HCT116 (cell line): ENCODE measurements at regions not wholly inside any gene's neighbourhood (a gene's known extent, or its start where the extent isn't known, plus 50 kb on each side); places are given as distances from the start of the nearest gene placed in this dataset.

Experiments used
- ATAC-seq: fragments of 200-7000 bp; cut with Tn5 transposase; 2 replicates; pipeline ENCODE4 v1.9.1; 2020; ENCODE audit warnings: mild to moderate bottlenecking, moderate library complexity
- BruUV-seq: library from RNA; stranded (reverse); fragments of 400-500 nt; replicated peaks from 2 replicates; lab custom pipeline; 2021; lab: Mats Ljungman, UMichigan
- CTCF ChIA-PET: fragments of 300-600 bp; sonication (Branson Sonifier 250); formaldehyde crosslinking; loops from one replicate; lab custom pipeline; 2021; ENCODE audit warnings: antibody characterized with exemption; lab: Charles Lee
- POLR2A ChIA-PET: fragments of 300-600, 350-600 bp; sonication (Branson Sonifier 250); formaldehyde crosslinking; loops from one replicate; lab custom pipeline; 2021; ENCODE audit warnings: antibody characterized with exemption; lab: Charles Lee
- RAD21 ChIA-PET, 2 experiments: fragments of 300-600 bp; sonication (Branson Sonifier 250); formaldehyde crosslinking; loops; one replicate each; lab custom pipeline; 2023; ENCODE audit warnings: low total read pairs in 2 of 2; ENCODE audit not compliant: uncharacterized antibody in 2 of 2, unreplicated experiment in 2 of 2, low non-redundant PET in 1 of 2; lab: Charles Lee
- DNase-seq: peaks from one replicate; pipeline ENCODE4 v3.0.0-alpha.2; 2010; ENCODE audit warnings: low read depth, low spot score
- H2AFZ ChIP-seq: fragments of 200-600 bp; shearing (Covaris generic), sonication (generic); 2 replicates; pipeline ENCODE4 v1.6.1; 2017; ENCODE audit warnings: low read depth, mixed run types, mixed read lengths, antibody characterized with exemption, low read length; ENCODE audit not compliant: poor library complexity, severe bottlenecking
- H3K27ac ChIP-seq: 2 replicates; pipeline ENCODE4 v1.5.1; 2012; ENCODE audit warnings: low read depth, low read length
- H3K27me3 ChIP-seq: fragments of 200-600 bp; sonication (generic); 2 replicates; pipeline ENCODE4 v1.6.1; 2016; ENCODE audit warnings: mixed run types, low read length, mixed read lengths; ENCODE audit not compliant: insufficient read depth
- H3K36me3 ChIP-seq, 2 experiments: fragments of 200-500 bp in 1 of 2; fragments of 200-600 bp in 1 of 2; sonication (Bioruptor generic) in 1 of 2; sonication (generic) in 1 of 2; 2 replicates each; pipeline versions ENCODE4 v1.5.1 to v1.6.1; 2014 to 2016; ENCODE audit warnings: low read length in 2 of 2, inconsistent platforms in 1 of 2, mixed read lengths in 1 of 2, mixed run types in 1 of 2; ENCODE audit not compliant: insufficient read depth in 2 of 2, control insufficient read depth in 1 of 2
- H3K4me1 ChIP-seq, 2 experiments: fragments of 200-600 bp in 1 of 2; sonication (generic) in 1 of 2; 2 replicates each; pipeline versions ENCODE4 v1.5.1 to v1.6.1; 2012 to 2017; ENCODE audit warnings: low read length in 2 of 2, inconsistent platforms in 1 of 2, mild to moderate bottlenecking in 1 of 2, mixed read lengths in 1 of 2, mixed run types in 1 of 2, moderate library complexity in 1 of 2; ENCODE audit not compliant: insufficient read depth in 2 of 2, control insufficient read depth in 1 of 2
- H3K4me2 ChIP-seq: fragments of 200-600 bp; sonication (generic); 2 replicates; pipeline ENCODE4 v1.6.1; 2017; ENCODE audit warnings: mixed run types, low read length, mixed read lengths
- H3K4me3 ChIP-seq, 2 experiments: fragments of 200-600 bp in 1 of 2; sonication (generic) in 1 of 2; replicated peaks in 1 of 2; 2 replicates each; pipeline ENCODE4 v1.5.1; 2011 to 2016; ENCODE audit warnings: low read length in 2 of 2, control low read depth in 1 of 2, low read depth in 1 of 2, mild to moderate bottlenecking in 1 of 2, mixed read lengths in 1 of 2, mixed run types in 1 of 2
- H3K79me2 ChIP-seq: fragments of 200-600 bp; sonication (generic); 2 replicates; pipeline ENCODE4 v1.6.1; 2017; ENCODE audit warnings: mild to moderate bottlenecking, mixed run types, low read length, moderate library complexity, mixed read lengths; ENCODE audit not compliant: insufficient read depth
- H3K9ac ChIP-seq: fragments of 200-600 bp; sonication (generic); 2 replicates; pipeline ENCODE4 v1.6.1; 2016; ENCODE audit warnings: low read length, mixed read lengths
- H3K9me2 ChIP-seq: fragments of 200-600 bp; sonication (generic), shearing (Covaris generic); 2 replicates; pipeline ENCODE4 v1.6.1; 2017; ENCODE audit warnings: mixed run types, mild to moderate bottlenecking, moderate library complexity; ENCODE audit not compliant: insufficient read depth
- H3K9me3 ChIP-seq, 2 experiments: fragments of 200-500 bp in 1 of 2; fragments of 200-600 bp in 1 of 2; sonication (Bioruptor generic) in 1 of 2; sonication (generic) in 1 of 2; 2 replicates each; pipeline ENCODE4 v1.6.1; 2014 to 2017; ENCODE audit warnings: low read length in 2 of 2, mixed read lengths in 2 of 2, inconsistent platforms in 1 of 2, low read depth in 1 of 2, mild to moderate bottlenecking in 1 of 2, mixed run types in 1 of 2, moderate library complexity in 1 of 2; ENCODE audit not compliant: control insufficient read depth in 1 of 2, insufficient read depth in 1 of 2
- H4K20me1 ChIP-seq: fragments of 200-600 bp; sonication (generic), shearing (Covaris generic); 2 replicates; pipeline ENCODE4 v1.6.1; 2017; ENCODE audit warnings: mixed run types, mild to moderate bottlenecking, moderate library complexity; ENCODE audit not compliant: insufficient read depth
- CBX3 ChIP-seq: IDR thresholded peaks from 2 replicates; pipeline ENCODE4 v1.6.1; 2012; ENCODE audit warnings: low read depth
- EZH2phosphoT487 ChIP-seq: fragments of 200-600 bp; IDR thresholded peaks from 2 replicates; pipeline ENCODE4 v1.6.1; 2018; ENCODE audit warnings: antibody characterized with exemption, borderline replicate concordance
- JUND ChIP-seq: IDR thresholded peaks from 2 replicates; pipeline ENCODE4 v1.6.1; 2012
- REST ChIP-seq: IDR thresholded peaks from 2 replicates; pipeline ENCODE4 v1.6.1; 2012; ENCODE audit warnings: low read depth
- SIN3A ChIP-seq: IDR thresholded peaks from 2 replicates; pipeline ENCODE4 v1.6.1; 2012; ENCODE audit warnings: low read depth
- SRF ChIP-seq: IDR thresholded peaks from 2 replicates; pipeline ENCODE4 v1.6.1; 2012; ENCODE audit warnings: low read depth
- YY1 ChIP-seq: IDR thresholded peaks from 2 replicates; pipeline ENCODE4 v1.6.1; 2011; ENCODE audit warnings: low read length, low read depth, moderate library complexity, mild to moderate bottlenecking; ENCODE audit not compliant: insufficient replicate concordance; ENCODE audit errors: extremely low read depth
- ZBTB33 ChIP-seq: IDR thresholded peaks from 2 replicates; pipeline ENCODE4 v1.6.1; 2011; ENCODE audit warnings: mild to moderate bottlenecking, low read length, moderate library complexity; ENCODE audit not compliant: insufficient replicate concordance; ENCODE audit errors: extremely low read depth
- ZNF274 ChIP-seq: fragments of 200-500 bp; sonication (Bioruptor generic); IDR thresholded peaks from 2 replicates; pipeline ENCODE4 v1.6.1; 2014; ENCODE audit warnings: mild to moderate bottlenecking, low read depth, low read length, inconsistent platforms
- intact Hi-C: fragments of 100-400 bp; cut with micrococcal nuclease; formaldehyde crosslinking; loops from 2 replicates; pipeline ENCODE4 v1.10.0; 2022
- TF ChIP-seq, protein P1 (sequence below): IDR thresholded peaks from 2 replicates; pipeline ENCODE4 v1.6.1; 2012

GRCh38 chr20:55461519-55461918 is 543.8 kb downstream of the CBLN4 start:
- no peaks in the 10 kb centered on the region for H3K9me2 ChIP-seq
- no peak overlapping the region for H3K27ac ChIP-seq
- no peaks in the 10 kb centered on the region for H4K20me1 ChIP-seq
- TF ChIP-seq EZH2phosphoT487 (no peak), SIN3A (no peak), JUND (no peak), CBX3 (no peak), SRF (no peak), ZNF274 (no peak), REST (no peak), ZBTB33 (no peak), YY1 (no peak)
- TF ChIP-seq, protein P1, sequence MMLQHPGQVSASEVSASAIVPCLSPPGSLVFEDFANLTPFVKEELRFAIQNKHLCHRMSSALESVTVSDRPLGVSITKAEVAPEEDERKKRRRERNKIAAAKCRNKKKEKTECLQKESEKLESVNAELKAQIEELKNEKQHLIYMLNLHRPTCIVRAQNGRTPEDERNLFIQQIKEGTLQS = no peak
- POLR2A ChIA-PET = no interaction called here
- H3K27me3 ChIP-seq = no peaks in the 10 kb centered on the region
- H3K9ac ChIP-seq = no peak overlapping the region
- no peak overlapping the region for H3K4me3 ChIP-seq
- CTCF ChIA-PET = no interaction called here
- no peaks in the 10 kb centered on the region for H3K79me2 ChIP-seq
- RAD21 ChIA-PET = no interaction called here
- H3K36me3 ChIP-seq = no peaks in the 10 kb centered on the region
- H3K4me1 ChIP-seq = no peaks in the 10 kb centered on the region
- H2AFZ ChIP-seq = no peak overlapping the region
- DNase-seq = no peak
- no peak for ATAC-seq
- H3K9me3 ChIP-seq = peaks cover 5 to 29% of the 10 kb centered on the region in 2 experiments; a peak in 2 of 4 replicates
- no peak overlapping the region for H3K4me2 ChIP-seq
- intact Hi-C loops = no loop called here
- no TSS peak for BruUV-seq
